ENCODE measurements at regions not wholly inside any gene's neighbourhood (a gene's known extent, or its start where the extent isn't known, plus 50 kb on each side); places are given as distances from the start of the nearest gene placed in this dataset.
A peak's percentile ranks its signal among the peaks of the same experiment; 100 is the strongest.

- DNase-seq (ENCODE audit: low read depth, low spot score): no peak
These were observed 802.4 kb upstream of the ID2 start for GRCh38 chr2:7879483-7879835.

- no peak for DNase-seq (ENCODE audit: low read depth, low spot score)
These were observed 801.7 kb upstream of the ID2 start for GRCh38 chr2:7880126-7880525.

GRCh38 chr2:7880566-7880965 lies 801.3 kb upstream of the ID2 start:
- DNase-seq (ENCODE audit: low read depth, low spot score): peak; percentile 31

- DNase-seq (ENCODE audit: low read depth, low spot score): peak; percentile 78
These were observed 800.8 kb upstream of the ID2 start for GRCh38 chr2:7881063-7881462.

GRCh38 chr2:7881466-7881865 lies 800.4 kb upstream of the ID2 start:
- no peak for DNase-seq (ENCODE audit: low read depth, low spot score)

GRCh38 chr2:7882296-7882695 lies 799.6 kb upstream of the ID2 start:
- no peak for DNase-seq (ENCODE audit: low read depth, low spot score)

GRCh38 chr2:7884338-7884737 lies 797.5 kb upstream of the ID2 start:
- DNase-seq (ENCODE audit: low read depth, low spot score): no peak

GRCh38 chr2:7886666-7887065 lies 795.2 kb upstream of the ID2 start:
- DNase-seq (ENCODE audit: low read depth, low spot score): no peak

- peak; percentile 19 for DNase-seq (ENCODE audit: low read depth, low spot score)
These were observed 794.4 kb upstream of the ID2 start for GRCh38 chr2:7887441-7887840.

GRCh38 chr2:7888876-7889275 lies 793.0 kb upstream of the ID2 start:
- DNase-seq (ENCODE audit: low read depth, low spot score): no peak

GRCh38 chr2:7891312-7891711 lies 790.5 kb upstream of the ID2 start:
- peak; percentile 41 for DNase-seq (ENCODE audit: low read depth, low spot score)

GRCh38 chr2:7895289-7895688 lies 786.6 kb upstream of the ID2 start:
- no peak for DNase-seq (ENCODE audit: low read depth, low spot score)

- DNase-seq (ENCODE audit: low read depth, low spot score): no peak
These were observed 784.8 kb upstream of the ID2 start for GRCh38 chr2:7896940-7897487.

- no peak for DNase-seq (ENCODE audit: low read depth, low spot score)
These were observed 782.6 kb upstream of the ID2 start for GRCh38 chr2:7899241-7899640.

GRCh38 chr2:7899923-7900322 lies 781.9 kb upstream of the ID2 start:
- no peak for DNase-seq (ENCODE audit: low read depth, low spot score)

- no peak for DNase-seq (ENCODE audit: low read depth, low spot score)
These were observed 781.3 kb upstream of the ID2 start for GRCh38 chr2:7900593-7900992.

GRCh38 chr2:7902251-7902765 lies 779.5 kb upstream of the ID2 start:
- no peak for DNase-seq (ENCODE audit: low read depth, low spot score)

- DNase-seq (ENCODE audit: low read depth, low spot score): no peak
These were observed 777.5 kb upstream of the ID2 start for GRCh38 chr2:7904319-7904718.

- no peak for DNase-seq (ENCODE audit: low read depth, low spot score)
These were observed 776.1 kb upstream of the ID2 start for GRCh38 chr2:7905756-7906155.

GRCh38 chr2:7906431-7906830 lies 775.4 kb upstream of the ID2 start:
- DNase-seq (ENCODE audit: low read depth, low spot score): no peak

GRCh38 chr2:7907041-7907440 lies 774.8 kb upstream of the ID2 start:
- no peak for DNase-seq (ENCODE audit: low read depth, low spot score)

- no peak for DNase-seq (ENCODE audit: low read depth, low spot score)
These were observed 771.1 kb upstream of the ID2 start for GRCh38 chr2:7910752-7911151.

GRCh38 chr2:7911196-7911595 lies 770.7 kb upstream of the ID2 start:
- DNase-seq (ENCODE audit: low read depth, low spot score): no peak

- no peak for DNase-seq (ENCODE audit: low read depth, low spot score)
These were observed 767.9 kb upstream of the ID2 start for GRCh38 chr2:7913974-7914373.

Data from astrocyte of the hippocampus (primary cell).